ENCODE measurements at regions not wholly inside any gene's neighbourhood (a gene's known extent, or its start where the extent isn't known, plus 50 kb on each side); places are given as distances from the start of the nearest gene placed in this dataset.

DNA sequence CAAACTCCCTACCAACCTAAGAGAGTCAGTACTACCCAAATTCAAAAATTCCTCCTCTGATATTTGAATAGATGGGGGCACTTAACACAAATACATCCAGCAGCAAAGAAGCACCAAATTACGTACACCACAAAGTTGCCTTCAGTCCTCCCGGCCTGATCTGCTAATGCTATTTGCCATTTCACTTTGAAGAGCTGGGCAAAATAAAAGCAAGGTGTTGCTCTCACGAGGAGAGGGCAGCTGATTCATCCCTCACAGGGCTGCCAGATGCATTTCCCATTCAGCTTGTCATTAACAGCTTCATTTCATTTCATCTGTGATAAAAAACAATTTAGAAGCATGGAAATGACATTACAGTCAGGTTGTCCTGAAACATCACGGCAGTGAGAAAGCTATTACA, 283.4 kb upstream of the VEPH1 start:
- TF ChIP-seq RNF2 (IDR thresholded peaks at IDR 0.05; ENCODE audit: borderline replicate concordance, low read depth) (no peak), MAFK (IDR thresholded peaks at IDR 0.05; ENCODE audit: partially characterized antibody) (no peak)
